OCI-LY7 (cell line): ENCODE measurements at regions not wholly inside any gene's neighbourhood (a gene's known extent, or its start where the extent isn't known, plus 50 kb on each side); places are given as distances from the start of the nearest gene placed in this dataset.
"Not testable (repeated sequence)": the region's sequence is repeated elsewhere in the genome, so short reads cannot be mapped to it uniquely, and the experiment has no call there.

Source experiments
- EZH2phosphoT487 ChIP-seq: fragments of 200-600 bp; sonication (generic); IDR thresholded peaks from 2 replicates; pipeline ENCODE4 v1.6.1; 2018; ENCODE audit warnings: low read depth, borderline replicate concordance, mild to moderate bottlenecking, mixed run types, antibody characterized with exemption, low read length, moderate library complexity, mixed read lengths
- TF ChIP-seq, protein P1 (sequence below): fragments of 200-600 bp; sonication (generic); conservative IDR thresholded peaks from 2 replicates; pipeline ENCODE4 v1.5.1; 2014; ENCODE audit warnings: mild to moderate bottlenecking, antibody characterized with exemption, low read length, moderate library complexity, mixed read lengths

DNA sequence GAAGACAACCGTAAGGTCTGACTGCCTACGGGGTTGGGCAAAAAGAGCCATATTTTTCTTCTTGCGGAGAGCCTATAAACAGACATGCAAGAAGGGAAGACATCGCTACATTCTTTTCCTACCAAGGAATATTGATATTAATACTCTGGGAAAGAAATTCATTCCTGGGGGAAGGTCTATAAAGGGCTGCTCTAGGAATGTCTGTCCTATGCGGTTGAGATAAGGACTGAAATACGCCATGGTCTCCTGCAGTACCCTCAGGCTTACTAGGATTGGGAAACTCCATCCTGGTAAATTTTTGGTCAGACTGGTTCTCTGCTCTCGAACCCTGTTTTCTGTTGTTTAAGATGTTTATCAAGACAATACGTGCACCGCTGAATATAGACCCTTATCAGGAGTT is 190.8 kb upstream of the KIT start:
- TF ChIP-seq, protein P1, sequence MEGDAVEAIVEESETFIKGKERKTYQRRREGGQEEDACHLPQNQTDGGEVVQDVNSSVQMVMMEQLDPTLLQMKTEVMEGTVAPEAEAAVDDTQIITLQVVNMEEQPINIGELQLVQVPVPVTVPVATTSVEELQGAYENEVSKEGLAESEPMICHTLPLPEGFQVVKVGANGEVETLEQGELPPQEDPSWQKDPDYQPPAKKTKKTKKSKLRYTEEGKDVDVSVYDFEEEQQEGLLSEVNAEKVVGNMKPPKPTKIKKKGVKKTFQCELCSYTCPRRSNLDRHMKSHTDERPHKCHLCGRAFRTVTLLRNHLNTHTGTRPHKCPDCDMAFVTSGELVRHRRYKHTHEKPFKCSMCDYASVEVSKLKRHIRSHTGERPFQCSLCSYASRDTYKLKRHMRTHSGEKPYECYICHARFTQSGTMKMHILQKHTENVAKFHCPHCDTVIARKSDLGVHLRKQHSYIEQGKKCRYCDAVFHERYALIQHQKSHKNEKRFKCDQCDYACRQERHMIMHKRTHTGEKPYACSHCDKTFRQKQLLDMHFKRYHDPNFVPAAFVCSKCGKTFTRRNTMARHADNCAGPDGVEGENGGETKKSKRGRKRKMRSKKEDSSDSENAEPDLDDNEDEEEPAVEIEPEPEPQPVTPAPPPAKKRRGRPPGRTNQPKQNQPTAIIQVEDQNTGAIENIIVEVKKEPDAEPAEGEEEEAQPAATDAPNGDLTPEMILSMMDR, result not testable (repeated sequence)
- not testable (repeated sequence) for TF ChIP-seq EZH2phosphoT487
